HFFc6 (cell line): ENCODE measurements at regions not wholly inside any gene's neighbourhood (a gene's known extent, or its start where the extent isn't known, plus 50 kb on each side); places are given as distances from the start of the nearest gene placed in this dataset.

ENCODE experiments used
- DNase-seq: peaks from one replicate; pipeline ENCODE4 v3.0.0-alpha.2; 2018
- H3K27ac Mint-ChIP-seq: 2 replicates; pipeline ENCODE4 v1.8.0; 2020; ENCODE audit warnings: mild to moderate bottlenecking, mixed read lengths
- H3K27me3 Mint-ChIP-seq: 2 replicates; pipeline ENCODE4 v1.8.0; 2021; ENCODE audit warnings: mild to moderate bottlenecking, moderate library complexity, mixed read lengths; ENCODE audit not compliant: insufficient read depth
- H3K36me3 Mint-ChIP-seq: 2 replicates; pipeline ENCODE4 v1.8.0; 2021; ENCODE audit warnings: low read depth, mixed read lengths
- H3K4me1 Mint-ChIP-seq: 2 replicates; pipeline ENCODE4 v1.8.0; 2020; ENCODE audit warnings: low read depth, mixed read lengths
- H3K4me3 Mint-ChIP-seq: 2 replicates; pipeline ENCODE4 v1.8.0; 2020; ENCODE audit warnings: mild to moderate bottlenecking, moderate library complexity, mixed read lengths
- H3K9me3 Mint-ChIP-seq: 2 replicates; pipeline ENCODE4 v1.8.0; 2020; ENCODE audit warnings: mild to moderate bottlenecking, mixed read lengths
- TF ChIP-seq, protein P1 (sequence below): fragments of 200-600 bp; sonication (generic); IDR thresholded peaks from 2 replicates; pipeline ENCODE4 v1.5.0; 2021; ENCODE audit warnings: antibody characterized with exemption, mild to moderate bottlenecking

DNA sequence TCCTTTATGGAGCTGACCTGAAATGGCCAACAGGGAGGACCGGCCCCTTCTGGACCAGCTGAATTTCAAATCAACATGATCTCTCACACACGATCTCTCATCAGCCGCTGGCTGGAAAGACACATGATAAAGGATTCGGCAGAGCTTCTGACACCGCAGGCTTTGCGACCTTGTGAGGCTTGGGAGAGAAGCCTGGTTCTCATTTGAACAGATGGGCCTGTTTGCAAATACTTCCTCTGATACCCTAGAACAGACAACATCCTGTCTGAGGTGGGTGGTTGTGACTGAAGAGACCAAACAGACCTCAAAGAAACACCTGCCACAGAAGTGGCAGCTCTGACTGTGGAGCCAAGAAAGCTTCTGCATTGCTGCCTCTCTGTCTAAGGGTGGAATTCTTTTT, 77.9 kb upstream of the SDK2 start:
- H3K4me1 Mint-ChIP-seq = no peaks in the 10 kb centered on the region
- H3K27me3 Mint-ChIP-seq = no peaks in the 10 kb centered on the region; the same call in 1 of the 2 replicates
- TF ChIP-seq, protein P1, sequence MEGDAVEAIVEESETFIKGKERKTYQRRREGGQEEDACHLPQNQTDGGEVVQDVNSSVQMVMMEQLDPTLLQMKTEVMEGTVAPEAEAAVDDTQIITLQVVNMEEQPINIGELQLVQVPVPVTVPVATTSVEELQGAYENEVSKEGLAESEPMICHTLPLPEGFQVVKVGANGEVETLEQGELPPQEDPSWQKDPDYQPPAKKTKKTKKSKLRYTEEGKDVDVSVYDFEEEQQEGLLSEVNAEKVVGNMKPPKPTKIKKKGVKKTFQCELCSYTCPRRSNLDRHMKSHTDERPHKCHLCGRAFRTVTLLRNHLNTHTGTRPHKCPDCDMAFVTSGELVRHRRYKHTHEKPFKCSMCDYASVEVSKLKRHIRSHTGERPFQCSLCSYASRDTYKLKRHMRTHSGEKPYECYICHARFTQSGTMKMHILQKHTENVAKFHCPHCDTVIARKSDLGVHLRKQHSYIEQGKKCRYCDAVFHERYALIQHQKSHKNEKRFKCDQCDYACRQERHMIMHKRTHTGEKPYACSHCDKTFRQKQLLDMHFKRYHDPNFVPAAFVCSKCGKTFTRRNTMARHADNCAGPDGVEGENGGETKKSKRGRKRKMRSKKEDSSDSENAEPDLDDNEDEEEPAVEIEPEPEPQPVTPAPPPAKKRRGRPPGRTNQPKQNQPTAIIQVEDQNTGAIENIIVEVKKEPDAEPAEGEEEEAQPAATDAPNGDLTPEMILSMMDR = no peak
- H3K36me3 Mint-ChIP-seq = peaks cover 4% of the 10 kb centered on the region
- no peak for DNase-seq
- no peak overlapping the region for H3K27ac Mint-ChIP-seq
- no peak overlapping the region for H3K4me3 Mint-ChIP-seq
- peaks cover 49% of the 10 kb centered on the region for H3K9me3 Mint-ChIP-seq

- Mint-ChIP-seq H3K4me3 (no peak overlapping the region), H3K27me3 (no peaks in the 10 kb centered on the region; the same call in 1 of the 2 replicates), H3K4me1 (no peaks in the 10 kb centered on the region), H3K36me3 (peaks cover 4% of the 10 kb centered on the region), H3K9me3 (peaks cover 51% of the 10 kb centered on the region), H3K27ac (no peak overlapping the region)
- no peak for DNase-seq
- TF ChIP-seq, protein P1 = no peak
These were observed 79.1 kb upstream of the SDK2 start for GRCh38 chr17:73723317-73723716.

GRCh38 chr17:73724341-73724740, 80.1 kb upstream of the SDK2 start:
- no peaks in the 10 kb centered on the region; the same call in 1 of the 2 replicates for H3K36me3 Mint-ChIP-seq
- no peak overlapping the region for H3K27ac Mint-ChIP-seq
- TF ChIP-seq, protein P1 = no peak
- no peaks in the 10 kb centered on the region; the same call in none of the 2 replicates for H3K27me3 Mint-ChIP-seq
- no peak for DNase-seq
- peaks cover 50% of the 10 kb centered on the region for H3K9me3 Mint-ChIP-seq
- no peak overlapping the region for H3K4me3 Mint-ChIP-seq
- H3K4me1 Mint-ChIP-seq = no peaks in the 10 kb centered on the region

GRCh38 chr17:73724990-73725389, 80.7 kb upstream of the SDK2 start:
- Mint-ChIP-seq H3K9me3 (peaks cover 54% of the 10 kb centered on the region), H3K36me3 (no peaks in the 10 kb centered on the region; the same call in 1 of the 2 replicates), H3K4me3 (no peak overlapping the region), H3K27me3 (no peaks in the 10 kb centered on the region; the same call in 1 of the 2 replicates), H3K4me1 (no peaks in the 10 kb centered on the region), H3K27ac (no peak overlapping the region)
- DNase-seq = no peak
- TF ChIP-seq, protein P1 = no peak

DNA sequence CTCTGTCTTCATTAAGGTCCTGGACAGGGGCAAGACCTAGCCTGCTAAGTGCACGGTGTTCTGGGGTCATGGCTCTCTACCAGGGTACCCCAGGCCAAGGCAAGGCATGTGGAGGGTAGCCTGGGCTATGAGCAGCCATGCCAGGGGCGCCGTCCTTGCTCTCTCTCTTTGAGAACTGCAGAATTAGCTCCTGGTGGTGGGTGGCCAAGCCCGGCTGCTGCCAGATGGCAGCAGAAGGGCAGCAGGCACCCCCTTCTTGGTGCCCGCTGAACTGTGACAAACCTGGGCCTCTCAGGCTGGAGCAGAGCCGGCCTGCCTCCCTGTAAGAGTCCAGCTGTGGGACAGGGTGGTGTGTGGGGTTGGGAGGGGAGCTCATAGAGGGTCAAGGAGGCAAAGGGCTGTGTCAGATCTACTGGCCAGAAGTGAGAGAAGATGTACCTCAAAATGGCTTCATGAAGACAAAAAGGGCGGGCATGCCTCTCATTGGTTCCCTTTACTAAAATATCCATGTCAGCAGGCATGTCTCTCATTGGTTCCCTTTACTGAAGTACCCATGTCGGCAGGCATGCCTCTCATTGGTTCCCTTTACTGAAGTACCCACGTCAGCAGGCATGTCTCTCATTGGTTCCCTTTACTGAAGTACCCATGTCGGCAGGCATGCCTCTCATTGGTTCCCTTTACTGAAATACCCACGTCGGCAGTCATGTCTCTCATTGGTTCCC, 81.7 kb upstream of the SDK2 start:
- TF ChIP-seq, protein P1 = no peak
- H3K27ac Mint-ChIP-seq = no peak overlapping the region
- DNase-seq = no peak
- H3K9me3 Mint-ChIP-seq = peaks cover 57% of the 10 kb centered on the region
- H3K4me3 Mint-ChIP-seq = no peak overlapping the region
- H3K4me1 Mint-ChIP-seq = no peaks in the 10 kb centered on the region
- peaks cover under 1% of the 10 kb centered on the region; the same call in 1 of the 2 replicates for H3K36me3 Mint-ChIP-seq
- no peaks in the 10 kb centered on the region; the same call in 1 of the 2 replicates for H3K27me3 Mint-ChIP-seq
